ENCODE measurements at regions not wholly inside any gene's neighbourhood (a gene's known extent, or its start where the extent isn't known, plus 50 kb on each side); places are given as distances from the start of the nearest gene placed in this dataset.

DNA sequence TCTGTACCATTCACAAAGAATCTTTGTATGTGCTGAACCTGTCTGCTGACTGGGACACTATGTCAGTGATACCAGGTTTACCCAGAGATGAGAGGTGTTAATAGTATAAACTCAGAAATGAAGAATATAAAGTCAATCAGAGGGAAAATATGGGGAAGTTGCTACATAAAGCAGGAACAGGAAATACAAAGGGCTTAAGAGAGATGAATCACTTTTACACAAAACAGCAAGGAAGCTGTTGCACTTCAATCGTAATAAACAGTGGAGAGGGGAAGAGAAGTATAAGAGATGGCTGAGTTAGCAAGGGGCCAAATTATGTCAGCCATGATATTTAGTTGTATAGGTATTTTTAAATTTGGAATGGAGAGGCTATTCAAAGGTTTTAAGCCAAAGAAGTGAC is 890.2 kb upstream of the NCAM2 start:
- BruUV-seq (replicated peaks), result no TSS peak
- Mint-ChIP-seq H3K36me3 (ENCODE audit: insufficient read depth, unreplicated experiment) (no peaks in the 10 kb centered on the region), H3K4me3 (ENCODE audit: unreplicated experiment) (no peak overlapping the region), H3K9me3 (ENCODE audit: unreplicated experiment) (peaks cover 13% of the 10 kb centered on the region), H3K27ac (ENCODE audit: low read depth, unreplicated experiment) (no peak overlapping the region), H3K4me1 (ENCODE audit: insufficient read depth, unreplicated experiment) (peaks cover 7% of the 10 kb centered on the region), H3K27me3 (ENCODE audit: insufficient read depth, unreplicated experiment) (no peaks in the 10 kb centered on the region)
- TF ChIP-seq, protein P1, sequence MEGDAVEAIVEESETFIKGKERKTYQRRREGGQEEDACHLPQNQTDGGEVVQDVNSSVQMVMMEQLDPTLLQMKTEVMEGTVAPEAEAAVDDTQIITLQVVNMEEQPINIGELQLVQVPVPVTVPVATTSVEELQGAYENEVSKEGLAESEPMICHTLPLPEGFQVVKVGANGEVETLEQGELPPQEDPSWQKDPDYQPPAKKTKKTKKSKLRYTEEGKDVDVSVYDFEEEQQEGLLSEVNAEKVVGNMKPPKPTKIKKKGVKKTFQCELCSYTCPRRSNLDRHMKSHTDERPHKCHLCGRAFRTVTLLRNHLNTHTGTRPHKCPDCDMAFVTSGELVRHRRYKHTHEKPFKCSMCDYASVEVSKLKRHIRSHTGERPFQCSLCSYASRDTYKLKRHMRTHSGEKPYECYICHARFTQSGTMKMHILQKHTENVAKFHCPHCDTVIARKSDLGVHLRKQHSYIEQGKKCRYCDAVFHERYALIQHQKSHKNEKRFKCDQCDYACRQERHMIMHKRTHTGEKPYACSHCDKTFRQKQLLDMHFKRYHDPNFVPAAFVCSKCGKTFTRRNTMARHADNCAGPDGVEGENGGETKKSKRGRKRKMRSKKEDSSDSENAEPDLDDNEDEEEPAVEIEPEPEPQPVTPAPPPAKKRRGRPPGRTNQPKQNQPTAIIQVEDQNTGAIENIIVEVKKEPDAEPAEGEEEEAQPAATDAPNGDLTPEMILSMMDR (IDR thresholded peaks at IDR 0.05; ENCODE audit: unreplicated experiment), result no peak
- ChIA-PET CTCF (no interaction called here), POLR2A (no interaction called here)
- no peak for DNase-seq (ENCODE audit: unreplicated experiment)
- intact Hi-C loops (cut with micrococcal nuclease), result no loop called here

DNA sequence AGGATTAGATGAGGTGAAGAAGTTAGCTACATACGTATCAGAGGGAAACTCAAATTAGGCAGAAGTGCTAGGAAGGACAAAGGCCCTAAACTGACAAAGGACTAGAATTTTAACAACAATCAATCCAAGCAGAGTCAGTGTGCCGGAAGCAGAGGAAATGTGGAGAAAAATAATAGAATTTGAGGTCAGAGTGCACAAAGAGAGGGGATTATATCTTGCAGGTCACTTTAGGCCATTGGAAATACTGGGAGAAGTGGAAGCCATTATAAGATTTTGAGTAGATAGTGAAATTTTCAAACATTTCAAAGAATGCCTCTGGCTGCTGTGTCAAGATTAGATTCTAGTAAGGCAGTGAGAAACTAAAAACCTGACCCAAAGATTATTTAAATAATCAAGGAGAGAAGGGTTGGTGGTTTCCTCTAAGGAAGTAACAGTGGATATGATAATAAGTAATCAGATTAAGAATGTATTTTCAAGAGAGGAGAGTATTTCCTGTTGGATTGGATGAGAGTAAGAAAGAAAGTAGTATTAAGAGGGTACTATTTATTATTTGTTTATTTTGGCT is 889.2 kb upstream of the NCAM2 start:
- BruUV-seq (replicated peaks), result no TSS peak
- ChIA-PET CTCF (interaction anchor here (1.0 kb wide), 1 partner anchor 10 kb away, joined by 3 read pairs; no protein-coding TSS in a partner anchor), POLR2A (interaction anchor here (0.6 to 1.0 kb wide), 3 partner anchors 10 to 1503 kb away, joined by 3 read pairs; no protein-coding TSS in a partner anchor)
- Mint-ChIP-seq H3K27me3 (ENCODE audit: insufficient read depth, unreplicated experiment) (no peaks in the 10 kb centered on the region), H3K9me3 (ENCODE audit: unreplicated experiment) (peaks cover 16% of the 10 kb centered on the region), H3K4me1 (ENCODE audit: insufficient read depth, unreplicated experiment) (peaks cover 7% of the 10 kb centered on the region), H3K27ac (ENCODE audit: low read depth, unreplicated experiment) (no peak overlapping the region), H3K36me3 (ENCODE audit: insufficient read depth, unreplicated experiment) (no peaks in the 10 kb centered on the region), H3K4me3 (ENCODE audit: unreplicated experiment) (no peak overlapping the region)
- no peak for DNase-seq (ENCODE audit: unreplicated experiment)
- intact Hi-C loops (cut with micrococcal nuclease), result no loop called here
- TF ChIP-seq, protein P1 (IDR thresholded peaks at IDR 0.05; ENCODE audit: unreplicated experiment), result no peak

DNA sequence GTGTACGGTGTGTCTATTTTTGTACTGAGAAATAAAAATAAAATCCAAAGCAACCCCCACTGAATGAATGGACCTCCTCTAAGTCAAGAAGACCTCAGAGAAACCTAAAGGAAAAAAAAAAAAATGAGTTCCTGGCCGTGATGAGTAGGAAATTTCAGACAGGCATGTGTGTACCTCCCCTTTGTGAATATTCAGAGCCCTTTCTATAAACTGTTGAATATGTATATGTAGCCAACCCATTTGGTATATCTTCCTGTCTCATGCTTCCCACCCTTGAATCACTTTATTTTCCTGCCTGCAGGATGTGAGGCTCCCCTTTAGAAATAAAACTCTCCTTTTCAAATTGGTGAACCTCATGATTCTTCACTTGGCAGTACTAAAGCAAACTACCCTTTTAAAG is 887.8 kb upstream of the NCAM2 start:
- Mint-ChIP-seq H3K9me3 (ENCODE audit: unreplicated experiment) (peaks cover 23% of the 10 kb centered on the region), H3K27ac (ENCODE audit: low read depth, unreplicated experiment) (no peak overlapping the region), H3K27me3 (ENCODE audit: insufficient read depth, unreplicated experiment) (no peaks in the 10 kb centered on the region), H3K36me3 (ENCODE audit: insufficient read depth, unreplicated experiment) (no peaks in the 10 kb centered on the region), H3K4me1 (ENCODE audit: insufficient read depth, unreplicated experiment) (peaks cover 7% of the 10 kb centered on the region), H3K4me3 (ENCODE audit: unreplicated experiment) (no peak overlapping the region)
- TF ChIP-seq, protein P1 (IDR thresholded peaks at IDR 0.05; ENCODE audit: unreplicated experiment), result no peak
- no TSS peak for BruUV-seq (replicated peaks)
- ChIA-PET CTCF (interaction anchor here (0.7 to 1.0 kb wide), 3 partner anchors 8 to 1642 kb away, joined by 3 read pairs; no protein-coding TSS in a partner anchor), POLR2A (no interaction called here)
- intact Hi-C loops (cut with micrococcal nuclease), result no loop called here
- DNase-seq (ENCODE audit: unreplicated experiment), result no peak

DNA sequence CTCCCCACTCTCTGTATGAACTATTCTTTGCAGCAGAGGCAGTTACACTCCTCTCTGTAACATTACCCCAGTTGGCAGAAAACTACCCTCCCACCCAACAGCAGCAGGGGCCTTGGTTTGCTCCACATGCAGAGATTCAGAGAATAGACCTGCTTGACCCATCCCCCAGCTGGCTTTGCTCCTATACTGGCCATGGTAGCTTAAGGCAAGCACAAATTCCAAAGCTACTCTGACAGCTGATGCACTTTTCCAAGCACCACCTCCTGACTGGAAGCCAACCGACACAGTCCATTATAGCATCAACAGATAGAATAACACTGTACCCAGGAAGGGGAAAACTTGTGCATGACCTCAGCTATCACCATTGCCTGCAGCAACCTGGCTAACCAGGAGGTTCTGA is 846.5 kb upstream of the NCAM2 start:
- ChIA-PET CTCF (no interaction called here), POLR2A (no interaction called here)
- no peaks in the 10 kb centered on the region for H3K36me3 Mint-ChIP-seq (ENCODE audit: insufficient read depth, unreplicated experiment)
- TF ChIP-seq, protein P1 (IDR thresholded peaks at IDR 0.05; ENCODE audit: unreplicated experiment), result no peak
- intact Hi-C loops (cut with micrococcal nuclease), result no loop called here
- no TSS peak for BruUV-seq (replicated peaks)
- H3K9me3 Mint-ChIP-seq (ENCODE audit: unreplicated experiment), result peaks cover 18% of the 10 kb centered on the region
- no peak overlapping the region for H3K4me3 Mint-ChIP-seq (ENCODE audit: unreplicated experiment)
- H3K27ac Mint-ChIP-seq (ENCODE audit: low read depth, unreplicated experiment), result no peak overlapping the region
- H3K4me1 Mint-ChIP-seq (ENCODE audit: insufficient read depth, unreplicated experiment), result no peaks in the 10 kb centered on the region
- H3K27me3 Mint-ChIP-seq (ENCODE audit: insufficient read depth, unreplicated experiment), result no peaks in the 10 kb centered on the region
- DNase-seq (ENCODE audit: unreplicated experiment), result no peak
